ENCODE measurements at regions not wholly inside any gene's neighbourhood (a gene's known extent, or its start where the extent isn't known, plus 50 kb on each side); places are given as distances from the start of the nearest gene placed in this dataset.

DNA sequence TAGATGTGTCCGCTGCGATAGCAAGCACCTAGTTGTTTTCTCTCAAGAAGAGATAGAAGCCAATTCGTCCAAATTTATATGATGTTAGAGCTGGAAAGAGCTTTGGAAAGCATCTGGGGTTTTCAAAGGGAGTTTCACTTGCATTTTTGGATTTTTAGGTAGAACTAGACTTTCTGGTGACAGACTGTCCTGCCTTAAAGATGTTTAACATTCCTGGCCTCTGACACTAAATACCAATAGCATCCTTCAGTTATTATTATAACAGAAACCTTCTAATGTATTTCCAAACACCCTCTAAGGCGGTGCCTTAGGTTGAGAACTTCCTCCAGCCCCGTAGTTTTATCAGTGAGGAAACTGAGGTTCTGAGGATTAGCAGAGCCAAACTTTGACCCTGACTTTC lies 305.3 kb downstream of the SATB1 start:
- no peak for TF ChIP-seq RAD21 (IDR thresholded peaks at IDR 0.05; ENCODE audit: low read depth)
- TF ChIP-seq, protein P1, sequence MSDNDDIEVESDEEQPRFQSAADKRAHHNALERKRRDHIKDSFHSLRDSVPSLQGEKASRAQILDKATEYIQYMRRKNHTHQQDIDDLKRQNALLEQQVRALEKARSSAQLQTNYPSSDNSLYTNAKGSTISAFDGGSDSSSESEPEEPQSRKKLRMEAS (IDR thresholded peaks at IDR 0.05), result no peak
- TF ChIP-seq EP300 (IDR thresholded peaks at IDR 0.05; ENCODE audit: borderline replicate concordance), result no peak
- TF ChIP-seq TAF1 (IDR thresholded peaks at IDR 0.05; ENCODE audit: low read depth), result no peak
- no peak for TF ChIP-seq CREB1 (IDR thresholded peaks at IDR 0.05; ENCODE audit: low read depth)
- no peak for TF ChIP-seq NFIC (IDR thresholded peaks at IDR 0.05)
- no peak for TF ChIP-seq TEAD4 (IDR thresholded peaks at IDR 0.05)
- TF ChIP-seq, protein P2, sequence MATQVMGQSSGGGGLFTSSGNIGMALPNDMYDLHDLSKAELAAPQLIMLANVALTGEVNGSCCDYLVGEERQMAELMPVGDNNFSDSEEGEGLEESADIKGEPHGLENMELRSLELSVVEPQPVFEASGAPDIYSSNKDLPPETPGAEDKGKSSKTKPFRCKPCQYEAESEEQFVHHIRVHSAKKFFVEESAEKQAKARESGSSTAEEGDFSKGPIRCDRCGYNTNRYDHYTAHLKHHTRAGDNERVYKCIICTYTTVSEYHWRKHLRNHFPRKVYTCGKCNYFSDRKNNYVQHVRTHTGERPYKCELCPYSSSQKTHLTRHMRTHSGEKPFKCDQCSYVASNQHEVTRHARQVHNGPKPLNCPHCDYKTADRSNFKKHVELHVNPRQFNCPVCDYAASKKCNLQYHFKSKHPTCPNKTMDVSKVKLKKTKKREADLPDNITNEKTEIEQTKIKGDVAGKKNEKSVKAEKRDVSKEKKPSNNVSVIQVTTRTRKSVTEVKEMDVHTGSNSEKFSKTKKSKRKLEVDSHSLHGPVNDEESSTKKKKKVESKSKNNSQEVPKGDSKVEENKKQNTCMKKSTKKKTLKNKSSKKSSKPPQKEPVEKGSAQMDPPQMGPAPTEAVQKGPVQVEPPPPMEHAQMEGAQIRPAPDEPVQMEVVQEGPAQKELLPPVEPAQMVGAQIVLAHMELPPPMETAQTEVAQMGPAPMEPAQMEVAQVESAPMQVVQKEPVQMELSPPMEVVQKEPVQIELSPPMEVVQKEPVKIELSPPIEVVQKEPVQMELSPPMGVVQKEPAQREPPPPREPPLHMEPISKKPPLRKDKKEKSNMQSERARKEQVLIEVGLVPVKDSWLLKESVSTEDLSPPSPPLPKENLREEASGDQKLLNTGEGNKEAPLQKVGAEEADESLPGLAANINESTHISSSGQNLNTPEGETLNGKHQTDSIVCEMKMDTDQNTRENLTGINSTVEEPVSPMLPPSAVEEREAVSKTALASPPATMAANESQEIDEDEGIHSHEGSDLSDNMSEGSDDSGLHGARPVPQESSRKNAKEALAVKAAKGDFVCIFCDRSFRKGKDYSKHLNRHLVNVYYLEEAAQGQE (IDR thresholded peaks at IDR 0.05; ENCODE audit: low read depth), result no peak
- TF ChIP-seq, protein P3, sequence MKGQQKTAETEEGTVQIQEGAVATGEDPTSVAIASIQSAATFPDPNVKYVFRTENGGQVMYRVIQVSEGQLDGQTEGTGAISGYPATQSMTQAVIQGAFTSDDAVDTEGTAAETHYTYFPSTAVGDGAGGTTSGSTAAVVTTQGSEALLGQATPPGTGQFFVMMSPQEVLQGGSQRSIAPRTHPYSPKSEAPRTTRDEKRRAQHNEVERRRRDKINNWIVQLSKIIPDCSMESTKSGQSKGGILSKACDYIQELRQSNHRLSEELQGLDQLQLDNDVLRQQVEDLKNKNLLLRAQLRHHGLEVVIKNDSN (IDR thresholded peaks at IDR 0.05), result no peak

All from Ishikawa (cell line).